ENCODE measurements at regions not wholly inside any gene's neighbourhood (a gene's known extent, or its start where the extent isn't known, plus 50 kb on each side); places are given as distances from the start of the nearest gene placed in this dataset.

- no peak overlapping the region for H3K4me3 ChIP-seq (replicated peaks in 1 of 3)
- intact Hi-C loops (cut with DNase I): no loop called here
- no peak overlapping the region for H3K27ac ChIP-seq
- no peaks in the 10 kb centered on the region for H3K27me3 ChIP-seq
- WGBS, 2 donors: 43 to 44% methylated on average over 1 of the region's 1 CpG
- TF ChIP-seq POLR2A (IDR thresholded peaks at IDR 0.05): no peak
- TF ChIP-seq CTCF (IDR thresholded peaks at IDR 0.05): no peak
- no peaks in the 10 kb centered on the region for H3K9me3 ChIP-seq
- H3K4me1 ChIP-seq: no peaks in the 10 kb centered on the region
- DNase-seq: no peak
- no peaks in the 10 kb centered on the region for H3K36me3 ChIP-seq
These were observed 91.5 kb upstream of the BEND6 start for GRCh38 chr6:56863366-56863765.

- DNase-seq: no peak
- no peaks in the 10 kb centered on the region for H3K9me3 ChIP-seq
- H3K27ac ChIP-seq: no peak overlapping the region
- intact Hi-C loops (cut with DNase I): no loop called here
- H3K4me1 ChIP-seq: no peaks in the 10 kb centered on the region
- no peaks in the 10 kb centered on the region for H3K36me3 ChIP-seq
- no peaks in the 10 kb centered on the region for H3K27me3 ChIP-seq
- WGBS, 2 donors: 84 to 85% methylated on average over 3 of the region's 3 CpGs
- TF ChIP-seq POLR2A (IDR thresholded peaks at IDR 0.05): no peak
- TF ChIP-seq CTCF (IDR thresholded peaks at IDR 0.05): no peak
- H3K4me3 ChIP-seq (replicated peaks in 1 of 3): no peak overlapping the region
These were observed 92.3 kb upstream of the BEND6 start for GRCh38 chr6:56862415-56863175.

- Histone ChIP-seq H3K27ac (no peak overlapping the region), H3K36me3 (no peaks in the 10 kb centered on the region), H3K27me3 (no peaks in the 10 kb centered on the region), H3K9me3 (no peaks in the 10 kb centered on the region), H3K4me1 (no peaks in the 10 kb centered on the region), H3K4me3 (replicated peaks in 1 of 3) (no peak overlapping the region)
- intact Hi-C loops (cut with DNase I): no loop called here
- TF ChIP-seq POLR2A (IDR thresholded peaks at IDR 0.05): no peak
- TF ChIP-seq CTCF (IDR thresholded peaks at IDR 0.05): no peak
- DNase-seq: no peak
- WGBS, 2 donors: 55 to 69% methylated on average over 4 of the region's 4 CpGs
These were observed 94.4 kb upstream of the BEND6 start for GRCh38 chr6:56860475-56860874.

- H3K27me3 ChIP-seq: no peaks in the 10 kb centered on the region
- no peak overlapping the region for H3K27ac ChIP-seq
- WGBS, 2 donors: 56 to 59% methylated on average over 4 of the region's 4 CpGs
- TF ChIP-seq POLR2A (IDR thresholded peaks at IDR 0.05) (no peak), CTCF (IDR thresholded peaks at IDR 0.05) (no peak)
- H3K4me1 ChIP-seq: no peaks in the 10 kb centered on the region
- intact Hi-C loops (cut with DNase I): no loop called here
- no peaks in the 10 kb centered on the region for H3K9me3 ChIP-seq
- H3K4me3 ChIP-seq (replicated peaks in 1 of 3): no peak overlapping the region
- H3K36me3 ChIP-seq: no peaks in the 10 kb centered on the region
- no peak for DNase-seq
These were observed 98.8 kb upstream of the BEND6 start for GRCh38 chr6:56856036-56856580.

GRCh38 chr6:56854086-56854485 lies 100.8 kb upstream of the BEND6 start:
- Histone ChIP-seq H3K27ac (no peak overlapping the region), H3K36me3 (no peaks in the 10 kb centered on the region), H3K4me3 (replicated peaks in 1 of 3) (no peak overlapping the region), H3K27me3 (no peaks in the 10 kb centered on the region), H3K4me1 (no peaks in the 10 kb centered on the region), H3K9me3 (no peaks in the 10 kb centered on the region)
- no peak for DNase-seq
- WGBS, 2 donors: 91 to 95% methylated on average over 2 of the region's 2 CpGs
- TF ChIP-seq POLR2A (IDR thresholded peaks at IDR 0.05): no peak
- no peak for TF ChIP-seq CTCF (IDR thresholded peaks at IDR 0.05)
- intact Hi-C loops (cut with DNase I): loop anchor here (5.0 kb wide), 1 partner anchor 147 kb away; no protein-coding TSS in a partner anchor

Data from thyroid gland (tissue), 4 donors.